ENCODE measurements at regions not wholly inside any gene's neighbourhood (a gene's known extent, or its start where the extent isn't known, plus 50 kb on each side); places are given as distances from the start of the nearest gene placed in this dataset.

GRCh38 chr9:626596-626995, 214.9 kb upstream of the DMRT1 start:
- Histone ChIP-seq H4K8ac (ENCODE audit: low read depth in 2 of 2, low read length in 2 of 2) (no peak overlapping the region), H3K18ac (ENCODE audit: low read depth, low read length) (no peak overlapping the region), H3K9me1 (ENCODE audit: insufficient read depth, low read length) (0 out of 2 replicates have a peak, but pooled peaks cover 2% of the 10 kb centered on the region), H3K23ac (ENCODE audit: low read depth, low read length) (no peak overlapping the region), H3K4me3 (ENCODE audit: insufficient read depth, low read depth, low read length) (no peak overlapping the region), H3K27ac (ENCODE audit: insufficient read depth, low read length) (no peak overlapping the region), H3K4me2 (ENCODE audit: low read depth, low read length) (no peak overlapping the region), H4K5ac (ENCODE audit: low read depth, low read length) (no peak overlapping the region), H2BK120ac (ENCODE audit: low read depth, low read length) (0 out of 2 replicates have a peak overlapping the region, but pooled peaks have one; percentile 23), H3K56ac (ENCODE audit: extremely low read depth, insufficient read depth, low read length) (no peak overlapping the region), H3K14ac (replicated peaks; ENCODE audit: low read depth, low read length) (no peak overlapping the region), H3K36me3 (ENCODE audit: control insufficient read depth, insufficient read depth, low read length) (no peaks in the 10 kb centered on the region), H2BK5ac (ENCODE audit: low read depth, low read length, poor library complexity, severe bottlenecking) (no peak overlapping the region), H2BK20ac (ENCODE audit: low read depth, low read length) (no peak overlapping the region), H4K20me1 (ENCODE audit: insufficient read depth, low read length) (no peaks in the 10 kb centered on the region), H3K79me1 (ENCODE audit: low read depth in 1 of 2, low read length in 2 of 2) (no peaks in the 10 kb centered on the region), H3K9ac (ENCODE audit: low read depth, low read length) (no peak overlapping the region), H4K91ac (ENCODE audit: insufficient read depth, low read depth, low read length) (no peak overlapping the region), H2BK15ac (ENCODE audit: low read depth, low read length) (no peak overlapping the region), H3K27me3 (ENCODE audit: control insufficient read depth, insufficient read depth, low read length) (no peaks in the 10 kb centered on the region), H2AK9ac (replicated peaks; ENCODE audit: low read depth, low read length, poor library complexity) (no peak overlapping the region), H3K4ac (ENCODE audit: low read depth, low read length) (peak overlapping the region; percentile 6; the same call in 1 of the 2 replicates), H3K9me3 (ENCODE audit: control insufficient read depth, insufficient read depth, low read length) (no peaks in the 10 kb centered on the region), H3K4me1 (ENCODE audit: control insufficient read depth, insufficient read depth, low read length) (peaks cover 13% of the 10 kb centered on the region), H2AFZ (replicated peaks; ENCODE audit: low read length, poor library complexity) (no peak overlapping the region), H2AK5ac (ENCODE audit: low read depth, low read length) (no peak overlapping the region)
- TF ChIP-seq, protein P1, sequence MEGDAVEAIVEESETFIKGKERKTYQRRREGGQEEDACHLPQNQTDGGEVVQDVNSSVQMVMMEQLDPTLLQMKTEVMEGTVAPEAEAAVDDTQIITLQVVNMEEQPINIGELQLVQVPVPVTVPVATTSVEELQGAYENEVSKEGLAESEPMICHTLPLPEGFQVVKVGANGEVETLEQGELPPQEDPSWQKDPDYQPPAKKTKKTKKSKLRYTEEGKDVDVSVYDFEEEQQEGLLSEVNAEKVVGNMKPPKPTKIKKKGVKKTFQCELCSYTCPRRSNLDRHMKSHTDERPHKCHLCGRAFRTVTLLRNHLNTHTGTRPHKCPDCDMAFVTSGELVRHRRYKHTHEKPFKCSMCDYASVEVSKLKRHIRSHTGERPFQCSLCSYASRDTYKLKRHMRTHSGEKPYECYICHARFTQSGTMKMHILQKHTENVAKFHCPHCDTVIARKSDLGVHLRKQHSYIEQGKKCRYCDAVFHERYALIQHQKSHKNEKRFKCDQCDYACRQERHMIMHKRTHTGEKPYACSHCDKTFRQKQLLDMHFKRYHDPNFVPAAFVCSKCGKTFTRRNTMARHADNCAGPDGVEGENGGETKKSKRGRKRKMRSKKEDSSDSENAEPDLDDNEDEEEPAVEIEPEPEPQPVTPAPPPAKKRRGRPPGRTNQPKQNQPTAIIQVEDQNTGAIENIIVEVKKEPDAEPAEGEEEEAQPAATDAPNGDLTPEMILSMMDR (conservative IDR thresholded peaks at IDR 0.05; ENCODE audit: low read depth, low read length): no peak
- TF ChIP-seq CEBPB (IDR thresholded peaks at IDR 0.05; ENCODE audit: low read depth, low read length) (no peak), RAD21 (IDR thresholded peaks at IDR 0.05; ENCODE audit: low read length) (no peak), USF2 (IDR thresholded peaks at IDR 0.05; ENCODE audit: low read depth, low read length) (no peak), CHD1 (IDR thresholded peaks at IDR 0.05; ENCODE audit: low read depth, low read length) (no peak), MAFK (IDR thresholded peaks at IDR 0.05; ENCODE audit: low read depth, low read length) (no peak), BHLHE40 (IDR thresholded peaks at IDR 0.05; ENCODE audit: low read depth, low read length) (no peak), NFE2L2 (IDR thresholded peaks at IDR 0.05; ENCODE audit: low read depth, low read length) (no peak), MAZ (IDR thresholded peaks at IDR 0.05; ENCODE audit: borderline replicate concordance, low read depth, low read length) (no peak), MXI1 (IDR thresholded peaks at IDR 0.05; ENCODE audit: borderline replicate concordance, low read depth, low read length) (no peak), FOS (IDR thresholded peaks at IDR 0.05; ENCODE audit: low read depth, low read length) (no peak), RFX5 (IDR thresholded peaks at IDR 0.05; ENCODE audit: low read depth, low read length) (no peak), SMC3 (IDR thresholded peaks at IDR 0.05; ENCODE audit: low read depth, low read length) (no peak), RCOR1 (IDR thresholded peaks at IDR 0.05; ENCODE audit: insufficient replicate concordance, low read length) (no peak), POLR2A (IDR thresholded peaks at IDR 0.05; ENCODE audit: low read depth, low read length) (no peak)
- TF ChIP-seq, protein P2, sequence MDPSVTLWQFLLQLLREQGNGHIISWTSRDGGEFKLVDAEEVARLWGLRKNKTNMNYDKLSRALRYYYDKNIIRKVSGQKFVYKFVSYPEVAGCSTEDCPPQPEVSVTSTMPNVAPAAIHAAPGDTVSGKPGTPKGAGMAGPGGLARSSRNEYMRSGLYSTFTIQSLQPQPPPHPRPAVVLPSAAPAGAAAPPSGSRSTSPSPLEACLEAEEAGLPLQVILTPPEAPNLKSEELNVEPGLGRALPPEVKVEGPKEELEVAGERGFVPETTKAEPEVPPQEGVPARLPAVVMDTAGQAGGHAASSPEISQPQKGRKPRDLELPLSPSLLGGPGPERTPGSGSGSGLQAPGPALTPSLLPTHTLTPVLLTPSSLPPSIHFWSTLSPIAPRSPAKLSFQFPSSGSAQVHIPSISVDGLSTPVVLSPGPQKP (IDR thresholded peaks at IDR 0.05; ENCODE audit: borderline replicate concordance, low read depth, low read length): no peak
- CTCF ChIA-PET: interaction anchor here (0.6 to 2.1 kb wide), 2 partner anchors 131 to 534 kb away, joined by 3 to 8 read pairs; no protein-coding TSS in a partner anchor
- intact Hi-C loops (cut with micrococcal nuclease): no loop called here
- WGBS, 2 experiments (ENCODE audit: extremely low coverage in 2 of 2, insufficient read length in 1 of 2): no CpG with 5 or more reads among the region's 3 CpGs
- BruUV-seq (replicated peaks): no TSS peak
- DNase-seq (no peak), ATAC-seq (ENCODE audit: low read depth) (peak; percentile 40; the same call in 1 of the 2 replicates)
- POLR2A ChIA-PET (ENCODE audit: unreplicated experiment): no interaction called here
- dilution Hi-C loops (cut with HindIII; ENCODE audit: low sequenced_read_pairs, unreplicated experiment): no loop called here
- in situ Hi-C loops (cut with MboI; ENCODE audit: low sequenced_read_pairs): no loop called here

Measured in IMR-90 (cell line).